OCI-LY7 (cell line): ENCODE measurements at regions not wholly inside any gene's neighbourhood (a gene's known extent, or its start where the extent isn't known, plus 50 kb on each side); places are given as distances from the start of the nearest gene placed in this dataset.
"Not testable (repeated sequence)": the region's sequence is repeated elsewhere in the genome, so short reads cannot be mapped to it uniquely, and the experiment has no call there.

Source experiments
- BruUV-seq: library from RNA; stranded (reverse); fragments of 400-500 nt; replicated peaks from 2 replicates; lab custom pipeline; 2021; lab: Mats Ljungman, UMichigan
- CTCF ChIA-PET: fragments of 300-600 bp; sonication (Branson Sonifier 250); formaldehyde crosslinking; loops from one replicate; lab custom pipeline; 2022; ENCODE audit warnings: antibody characterized with exemption; ENCODE audit not compliant: unreplicated experiment; lab: Charles Lee
- POLR2A ChIA-PET: fragments of 300-600 bp; sonication (Branson Sonifier 250); formaldehyde crosslinking; loops from one replicate; lab custom pipeline; 2022; ENCODE audit warnings: antibody characterized with exemption; lab: Charles Lee
- DNase-seq: peaks from one replicate; pipeline ENCODE4 v3.0.0-alpha.2; 2015; ENCODE audit warnings: low spot score
- H2AFZ ChIP-seq: fragments of 200-600 bp; sonication (generic), shearing (Covaris generic); 2 replicates; pipeline ENCODE4 v1.6.1; 2014; ENCODE audit warnings: mild to moderate bottlenecking, antibody characterized with exemption, low read length, moderate library complexity
- H3K27ac ChIP-seq: fragments of 200-600 bp; sonication (generic); 2 replicates; pipeline ENCODE4 v1.5.1; 2014; ENCODE audit warnings: mixed run types, low read depth, mild to moderate bottlenecking, moderate library complexity, low read length, inconsistent platforms; ENCODE audit not compliant: poor library complexity, severe bottlenecking
- H3K36me3 ChIP-seq: fragments of 200-600 bp; sonication (generic); 2 replicates; pipeline ENCODE4 v1.6.1; 2014; ENCODE audit warnings: mild to moderate bottlenecking, antibody characterized with exemption, low read length, moderate library complexity, mixed read lengths; ENCODE audit not compliant: insufficient read depth
- H3K4me1 ChIP-seq: fragments of 200-600 bp; sonication (generic); 2 replicates; pipeline ENCODE4 v1.5.1; 2014; ENCODE audit warnings: mild to moderate bottlenecking, low read length; ENCODE audit not compliant: insufficient read depth, poor library complexity, severe bottlenecking
- H3K4me2 ChIP-seq: fragments of 200-600 bp; sonication (generic); 2 replicates; pipeline ENCODE4 v1.6.1; 2014; ENCODE audit warnings: mild to moderate bottlenecking, low read length
- H3K4me3 ChIP-seq: fragments of 200-600 bp; sonication (generic); 2 replicates; pipeline ENCODE4 v1.5.1; 2014; ENCODE audit warnings: mild to moderate bottlenecking, low read depth, low read length; ENCODE audit not compliant: poor library complexity, severe bottlenecking
- H3K79me2 ChIP-seq: fragments of 200-600 bp; sonication (generic); 2 replicates; pipeline ENCODE4 v1.6.1; 2016; ENCODE audit warnings: low read depth, mild to moderate bottlenecking, low read length, moderate library complexity, mixed read lengths; ENCODE audit not compliant: insufficient read depth
- H3K9me2 ChIP-seq: fragments of 200-600 bp; sonication (generic); 2 replicates; pipeline ENCODE4 v1.6.1; 2016; ENCODE audit warnings: mild to moderate bottlenecking, low read length, mixed read lengths; ENCODE audit not compliant: insufficient read depth
- H3K9me3 ChIP-seq: fragments of 200-600 bp; sonication (generic); 2 replicates; pipeline ENCODE4 v1.6.1; 2014; ENCODE audit warnings: mild to moderate bottlenecking, mixed run types, low read length, mixed read lengths
- H4K20me1 ChIP-seq: fragments of 200-600 bp; sonication (generic); 2 replicates; pipeline ENCODE4 v1.6.1; 2014; ENCODE audit warnings: mild to moderate bottlenecking, antibody characterized with exemption, low read length, moderate library complexity, mixed read lengths; ENCODE audit not compliant: insufficient read depth
- EZH2phosphoT487 ChIP-seq: fragments of 200-600 bp; sonication (generic); IDR thresholded peaks from 2 replicates; pipeline ENCODE4 v1.6.1; 2018; ENCODE audit warnings: low read depth, borderline replicate concordance, mild to moderate bottlenecking, mixed run types, antibody characterized with exemption, low read length, moderate library complexity, mixed read lengths
- intact Hi-C: fragments of 100-400 bp; cut with micrococcal nuclease; formaldehyde crosslinking; loops from one replicate; pipeline ENCODE4 v1.10.0; 2022; ENCODE audit not compliant: unreplicated experiment
- TF ChIP-seq, protein P1 (sequence below): fragments of 200-600 bp; sonication (generic); conservative IDR thresholded peaks from 2 replicates; pipeline ENCODE4 v1.5.1; 2014; ENCODE audit warnings: mild to moderate bottlenecking, antibody characterized with exemption, low read length, moderate library complexity, mixed read lengths

DNA sequence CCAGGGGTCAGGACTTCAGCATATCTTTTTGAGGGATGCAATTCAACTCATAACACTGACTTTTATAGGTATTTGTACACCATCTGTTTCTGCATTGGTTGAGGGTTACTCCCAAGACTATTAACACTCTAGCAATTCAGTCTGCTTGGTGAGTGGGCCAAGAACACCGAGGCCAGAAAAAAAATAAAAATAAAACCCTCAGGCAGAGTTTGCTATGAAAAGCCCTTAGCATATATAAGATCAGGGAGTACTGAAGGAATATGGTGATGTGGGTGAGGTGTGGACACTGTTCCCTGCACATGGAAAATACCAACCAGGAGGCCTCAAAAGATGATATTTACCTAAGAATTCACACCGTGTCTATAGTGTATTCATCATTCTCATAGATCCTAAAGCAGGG lies 383.2 kb upstream of the UBE2E3 start:
- H3K4me1 ChIP-seq: no peaks in the 10 kb centered on the region

DNA sequence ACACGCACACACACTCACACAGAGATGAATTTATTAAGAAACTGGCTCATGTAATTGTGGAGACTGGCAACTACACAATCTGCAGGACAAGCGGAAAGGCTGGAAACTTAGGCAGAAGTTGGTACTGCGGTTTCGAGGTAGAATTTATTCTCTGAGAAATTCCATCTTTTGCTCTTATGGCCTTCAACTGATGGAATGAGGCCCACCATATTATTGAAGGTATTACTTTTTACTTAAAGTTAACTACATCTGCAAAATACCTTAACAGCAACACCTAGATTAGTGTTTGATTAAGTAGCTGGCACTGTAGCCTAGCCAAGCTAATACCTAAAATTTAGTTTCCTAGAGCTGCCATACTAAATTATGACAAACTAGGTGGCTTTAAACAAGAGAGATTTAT lies 384.0 kb upstream of the UBE2E3 start:
- H2AFZ ChIP-seq: no peak overlapping the region
- no TSS peak for BruUV-seq
- no peaks in the 10 kb centered on the region for H3K9me2 ChIP-seq
- no peaks in the 10 kb centered on the region for H3K4me1 ChIP-seq
- ChIA-PET CTCF (no interaction called here), POLR2A (interaction anchor here (0.7 kb wide), 1 partner anchor 15 kb away, joined by 3 read pairs; no protein-coding TSS in a partner anchor)
- no peak overlapping the region for H3K4me2 ChIP-seq
- no peak overlapping the region for H3K27ac ChIP-seq
- H3K79me2 ChIP-seq: no peaks in the 10 kb centered on the region
- no peaks in the 10 kb centered on the region for H3K9me3 ChIP-seq
- no peak for TF ChIP-seq EZH2phosphoT487
- TF ChIP-seq, protein P1, sequence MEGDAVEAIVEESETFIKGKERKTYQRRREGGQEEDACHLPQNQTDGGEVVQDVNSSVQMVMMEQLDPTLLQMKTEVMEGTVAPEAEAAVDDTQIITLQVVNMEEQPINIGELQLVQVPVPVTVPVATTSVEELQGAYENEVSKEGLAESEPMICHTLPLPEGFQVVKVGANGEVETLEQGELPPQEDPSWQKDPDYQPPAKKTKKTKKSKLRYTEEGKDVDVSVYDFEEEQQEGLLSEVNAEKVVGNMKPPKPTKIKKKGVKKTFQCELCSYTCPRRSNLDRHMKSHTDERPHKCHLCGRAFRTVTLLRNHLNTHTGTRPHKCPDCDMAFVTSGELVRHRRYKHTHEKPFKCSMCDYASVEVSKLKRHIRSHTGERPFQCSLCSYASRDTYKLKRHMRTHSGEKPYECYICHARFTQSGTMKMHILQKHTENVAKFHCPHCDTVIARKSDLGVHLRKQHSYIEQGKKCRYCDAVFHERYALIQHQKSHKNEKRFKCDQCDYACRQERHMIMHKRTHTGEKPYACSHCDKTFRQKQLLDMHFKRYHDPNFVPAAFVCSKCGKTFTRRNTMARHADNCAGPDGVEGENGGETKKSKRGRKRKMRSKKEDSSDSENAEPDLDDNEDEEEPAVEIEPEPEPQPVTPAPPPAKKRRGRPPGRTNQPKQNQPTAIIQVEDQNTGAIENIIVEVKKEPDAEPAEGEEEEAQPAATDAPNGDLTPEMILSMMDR: no peak
- H3K36me3 ChIP-seq: no peaks in the 10 kb centered on the region
- intact Hi-C loops: no loop called here
- no peak overlapping the region for H3K4me3 ChIP-seq
- no peaks in the 10 kb centered on the region for H4K20me1 ChIP-seq
- no peak for DNase-seq

More for the DNA sequence above, 383.2 kb upstream of the UBE2E3 start:
- no peak overlapping the region for H3K4me2 ChIP-seq
- no peaks in the 10 kb centered on the region for H3K79me2 ChIP-seq
- no peaks in the 10 kb centered on the region for H3K9me3 ChIP-seq
- ChIA-PET POLR2A (no interaction called here), CTCF (no interaction called here)
- H3K4me3 ChIP-seq: no peak overlapping the region
- intact Hi-C loops: no loop called here
- no peak overlapping the region for H3K27ac ChIP-seq
- DNase-seq: no peak
- H2AFZ ChIP-seq: no peak overlapping the region
- TF ChIP-seq EZH2phosphoT487: no peak
- TF ChIP-seq, protein P1: no peak
- no peaks in the 10 kb centered on the region for H3K36me3 ChIP-seq
- no TSS peak for BruUV-seq
- H4K20me1 ChIP-seq: no peaks in the 10 kb centered on the region
- no peaks in the 10 kb centered on the region for H3K9me2 ChIP-seq

DNA sequence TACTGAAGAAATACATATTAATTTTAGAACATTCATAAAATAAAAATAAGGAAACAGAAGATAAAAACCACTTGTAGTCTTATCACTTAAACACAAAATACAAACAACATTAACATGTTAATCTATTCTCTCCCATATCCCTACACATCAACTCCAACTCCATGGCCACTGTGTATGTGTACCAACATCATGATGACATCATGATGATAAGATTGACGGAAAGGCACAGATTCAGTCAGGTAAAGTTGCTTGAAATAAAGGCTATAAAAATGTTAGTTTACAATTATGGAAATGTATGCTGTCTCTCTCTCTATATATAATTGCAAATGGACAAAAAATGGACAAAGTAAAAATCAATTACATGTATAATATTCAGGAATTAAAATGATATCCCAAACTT lies 388.5 kb upstream of the UBE2E3 start:
- no TSS peak for BruUV-seq

GRCh38 chr2:180591093-180591781 lies 389.2 kb upstream of the UBE2E3 start:
- peak; percentile 8 for DNase-seq
- H4K20me1 ChIP-seq, H3K27ac ChIP-seq, H3K36me3 ChIP-seq, BruUV-seq, H3K79me2 ChIP-seq, intact Hi-C loops, CTCF ChIA-PET, H3K4me3 ChIP-seq, H3K9me3 ChIP-seq, H3K9me2 ChIP-seq, H3K4me1 ChIP-seq, H3K4me2 ChIP-seq, H2AFZ ChIP-seq: not testable (repeated sequence)
- POLR2A ChIA-PET: interaction anchor here (1.4 kb wide), 1 partner anchor 12 kb away, joined by 3 read pairs; no protein-coding TSS in a partner anchor

More for the DNA sequence above, 388.5 kb upstream of the UBE2E3 start:
- ChIA-PET POLR2A (interaction anchor here (1.4 kb wide), 1 partner anchor 13 kb away, joined by 3 read pairs; no protein-coding TSS in a partner anchor), CTCF (no interaction called here)
- no peaks in the 10 kb centered on the region for H4K20me1 ChIP-seq
- H3K4me2 ChIP-seq: no peak overlapping the region
- no peaks in the 10 kb centered on the region for H3K9me3 ChIP-seq
- H3K27ac ChIP-seq: no peak overlapping the region
- DNase-seq: no peak
- no peaks in the 10 kb centered on the region for H3K4me1 ChIP-seq
- no peak overlapping the region for H3K4me3 ChIP-seq
- H3K9me2 ChIP-seq: no peaks in the 10 kb centered on the region
- H3K79me2 ChIP-seq: no peaks in the 10 kb centered on the region
- H2AFZ ChIP-seq: no peak overlapping the region
- TF ChIP-seq EZH2phosphoT487: no peak
- TF ChIP-seq, protein P1: no peak
- no peaks in the 10 kb centered on the region for H3K36me3 ChIP-seq
- intact Hi-C loops: no loop called here
